Heart left ventricle (tissue), 16 donors: ENCODE measurements at regions not wholly inside any gene's neighbourhood (a gene's known extent, or its start where the extent isn't known, plus 50 kb on each side); places are given as distances from the start of the nearest gene placed in this dataset.

Experiments
- ATAC-seq, 4 donors: fragments of 200-7000 bp; cut with Tn5 transposase; one replicate each; pipeline ENCODE4 v1.9.1; 2020 to 2022; ENCODE audit warnings: moderate library complexity in 4 of 4, mild to moderate bottlenecking in 3 of 4, moderate number of reproducible peaks in 1 of 4
- DNase-seq, 5 donors: peaks; one replicate each; pipeline ENCODE4 v3.0.0-alpha.2; 2020
- H3K27ac ChIP-seq, 12 donors: fragments of 200-600 bp; sonication (generic) in 4 of 12; one replicate each; pipeline versions ENCODE4 v1.5.0 to v1.8.0; 2016 to 2022; ENCODE audit warnings: mild to moderate bottlenecking in 2 of 12
- H3K27me3 ChIP-seq, 9 donors: fragments of 200-600 bp; sonication (generic) in 2 of 9; one replicate each; pipeline versions ENCODE4 v1.5.1 to v1.8.0; 2016 to 2022; ENCODE audit warnings: mild to moderate bottlenecking in 3 of 9
- H3K36me3 ChIP-seq, 9 donors: fragments of 200-600 bp; sonication (generic) in 2 of 9; one replicate each; pipeline versions ENCODE4 v1.5.0 to v1.8.0; 2018 to 2022; ENCODE audit warnings: mild to moderate bottlenecking in 2 of 9
- H3K4me1 ChIP-seq, 12 donors: fragments of 200-600 bp; sonication (generic) in 4 of 12; one replicate each; pipeline versions ENCODE4 v1.5.0 to v1.8.0; 2016 to 2022; ENCODE audit warnings: mild to moderate bottlenecking in 3 of 12
- H3K4me3 ChIP-seq, 12 donors: fragments of 200-600 bp; sonication (generic) in 4 of 12; one replicate each; pipeline versions ENCODE4 v1.5.0 to v1.8.0; 2017 to 2022; ENCODE audit warnings: mild to moderate bottlenecking in 9 of 12, moderate library complexity in 4 of 12
- H3K9me3 ChIP-seq, 12 donors: fragments of 200-600 bp; sonication (generic) in 4 of 12; one replicate each; pipeline versions ENCODE4 v1.5.0 to v1.8.0; 2016 to 2022; ENCODE audit warnings: mild to moderate bottlenecking in 1 of 12
- CTCF ChIP-seq, 12 donors: fragments of 200-600 bp; sonication (generic) in 4 of 12; IDR thresholded peaks; one replicate each; pipeline versions ENCODE4 v1.5.0 to v1.8.0; 2018 to 2022; ENCODE audit warnings: antibody characterized with exemption in 12 of 12, mild to moderate bottlenecking in 5 of 12
- POLR2A ChIP-seq, 2 donors: fragments of 450-650 bp; IDR thresholded peaks; one replicate each; pipeline ENCODE4 v1.6.1; 2017; ENCODE audit warnings: antibody characterized with exemption in 2 of 2, mild to moderate bottlenecking in 2 of 2, moderate library complexity in 2 of 2
- WGBS, 4 donors: extraction: QIAGEN DNeasy Blood & Tissue Kit in 2 of 4; methylation state at CpG; one replicate each; pipeline versions ENCODE4 v1.1.5 to v1.1.7; 2013 to 2018; 5-methylcytosine and 5-hydroxymethylcytosine counted together
- intact Hi-C, 10 donors: fragments of 100-400 bp; cut with DNase I; formaldehyde crosslinking; loops; one replicate each; pipeline versions ENCODE4 v1.11.1 to v1.14.2; 2022
- donor health status: ischemic (EF 13 %, LVEDD 7.1; RV severe dilation, severe dysfunction).
- donor health status: healthy with polysubstance abuse.
- donor health status: DM: no; HTN: yes; CAD: no.
- donor health status: DM: no; HTN: no; CAD: no.
- donor health status: ischemic (EF 25% LVEDD 6.9; RV normal size, moderate dysfunction).
- donor health status: ischemic (EF 25% LVEDD 5.7; RV mildly dilated, moderate dysfunction).
- donor health status: healthy.
- donor health status: DM: yes; HTN: yes; CAD: no.
- donor health status: ischemic (EF 35%, LVEDD 5.7; RV mildly dilated, moderate dysfunction).
- donor health status: nonischemic (EF 11% LVEDD 7.7; RV severe dilation, severe dysfunction).
- donor health status: DM: yes; HTN: yes; CAD: no.
- donor health status: PGD.
- donor health status: ischemic (EF 29% LVEDD 5.4; RV normal size, mild dysfunction).
- donor health status: nonischemic (EF 23%, LVEDD 6.1; RV moderate dilation, normal function).

GRCh38 chrX:2618516-2618915, 72.6 kb upstream of the CD99 start:
- 59 to 63% (median 61%) methylated on average over 4 of the region's 4 CpGs for WGBS, 4 donors
- intact Hi-C loops = loop anchor here in 3 of 10 donors (10.0 kb wide), 3 partner anchors 86 to 1164 kb away; partner anchors contain the start of gene ASMTL (in 2 of the 3)

GRCh38 chrX:2614911-2615310, 76.2 kb upstream of the CD99 start:
- WGBS, 4 donors = 14 to 21% (median 17%) methylated on average over 3 of the region's 3 CpGs
- H3K9me3 ChIP-seq = no peaks in the 10 kb centered on the region
- H3K27ac ChIP-seq = peak overlapping the region in 3 of 12 donors; percentile 31 to 73 (median 38)
- H3K36me3 ChIP-seq = peaks cover 0 to 42% (median 23%) of the 10 kb centered on the region in 9 donors
- ATAC-seq = peak; percentile 64 to 90 (median 80)
- peak in 1 of 5 donors; percentile 12 for DNase-seq
- peak in 6 of 12 donors; percentile 11 to 59 (median 47) for TF ChIP-seq CTCF (IDR thresholded peaks at IDR 0.05)
- no peak for TF ChIP-seq POLR2A (IDR thresholded peaks at IDR 0.05)
- intact Hi-C loops = loop anchor here in 3 of 10 donors (10.0 kb wide), 3 partner anchors 90 to 1160 kb away; partner anchors contain the start of gene ASMTL (in 2 of the 3)
- H3K27me3 ChIP-seq = no peaks in the 10 kb centered on the region
- no peak overlapping the region for H3K4me3 ChIP-seq
- peaks cover 0 to 21% (median 0%) of the 10 kb centered on the region in 12 donors for H3K4me1 ChIP-seq

More at GRCh38 chrX:2618516-2618915, 72.6 kb upstream of the CD99 start:
- peaks cover 0 to 65% (median 42%) of the 10 kb centered on the region in 9 donors for H3K36me3 ChIP-seq
- no peak overlapping the region for H3K4me3 ChIP-seq
- DNase-seq = peak in 1 of 5 donors; percentile 4
- H3K9me3 ChIP-seq = no peaks in the 10 kb centered on the region
- H3K27me3 ChIP-seq = no peaks in the 10 kb centered on the region
- peaks cover 0 to 7% (median 0%) of the 10 kb centered on the region in 12 donors for H3K4me1 ChIP-seq
- ATAC-seq = no peak
- TF ChIP-seq POLR2A (IDR thresholded peaks at IDR 0.05) (no peak), CTCF (IDR thresholded peaks at IDR 0.05) (no peak)
- H3K27ac ChIP-seq = no peak overlapping the region

- 50 to 57% (median 51%) methylated on average over 10 of the region's 10 CpGs for WGBS, 4 donors
- ATAC-seq (no peak), DNase-seq (peak in 1 of 5 donors; percentile 6)
- Histone ChIP-seq H3K27me3 (no peaks in the 10 kb centered on the region), H3K36me3 (peaks cover 0 to 11% (median 0%) of the 10 kb centered on the region in 9 donors), H3K27ac (peak overlapping the region in 4 of 12 donors; percentile 75 to 87 (median 82)), H3K4me3 (peak overlapping the region in 10 of 12 donors; percentile 65 to 93 (median 80)), H3K9me3 (peaks cover 0 to 3% (median 0%) of the 10 kb centered on the region in 12 donors), H3K4me1 (peaks cover 0 to 34% (median 6%) of the 10 kb centered on the region in 12 donors)
- intact Hi-C loops = loop anchor here in 3 of 10 donors (10.0 kb wide), 3 partner anchors 94 to 1156 kb away; partner anchors contain the start of gene ASMTL (in 2 of the 3)
- no peak for TF ChIP-seq CTCF (IDR thresholded peaks at IDR 0.05)
- no peak for TF ChIP-seq POLR2A (IDR thresholded peaks at IDR 0.05)
These were observed 80.6 kb upstream of the CD99 start for GRCh38 chrX:2610246-2611170.
